Nephron (organoid): ENCODE measurements at regions not wholly inside any gene's neighbourhood (a gene's known extent, or its start where the extent isn't known, plus 50 kb on each side); places are given as distances from the start of the nearest gene placed in this dataset.

Experiments
- H3K27ac Mint-ChIP-seq, 3 experiments: 2 replicates each; pipeline ENCODE4 v1.8.0; 2020; ENCODE audit warnings: mixed read lengths in 3 of 3, mild to moderate bottlenecking in 2 of 3, moderate library complexity in 1 of 3
- H3K27me3 Mint-ChIP-seq: 2 replicates; pipeline ENCODE4 v1.8.0; 2021; ENCODE audit warnings: low read depth, mild to moderate bottlenecking, moderate library complexity, mixed read lengths
- H3K36me3 Mint-ChIP-seq: 2 replicates; pipeline ENCODE4 v1.8.0; 2020; ENCODE audit warnings: low read depth, mixed read lengths
- H3K4me1 Mint-ChIP-seq: 2 replicates; pipeline ENCODE4 v1.8.0; 2020; ENCODE audit warnings: mixed read lengths
- H3K4me3 Mint-ChIP-seq, 3 experiments: 2 replicates each; pipeline ENCODE4 v1.8.0; 2020; ENCODE audit warnings: mild to moderate bottlenecking in 3 of 3, mixed read lengths in 3 of 3, moderate library complexity in 2 of 3
- H3K9me3 Mint-ChIP-seq: 2 replicates; pipeline ENCODE4 v1.8.0; 2020; ENCODE audit warnings: mixed read lengths
- CTCF ChIP-seq, 3 experiments: fragments of 200-600 bp; sonication (generic); IDR thresholded peaks; one replicate each; pipeline ENCODE4 v1.5.0; 2021; ENCODE audit warnings: antibody characterized with exemption in 3 of 3; ENCODE audit not compliant: unreplicated experiment in 3 of 3

- peak overlapping the region; percentile 28 to 52 (median 35) for H3K27ac Mint-ChIP-seq
- H3K9me3 Mint-ChIP-seq = peaks cover 8% of the 10 kb centered on the region
- no peak overlapping the region for H3K4me3 Mint-ChIP-seq
- no peaks in the 10 kb centered on the region for H3K36me3 Mint-ChIP-seq
- H3K27me3 Mint-ChIP-seq = peaks cover 25% of the 10 kb centered on the region
- no peak for TF ChIP-seq CTCF (IDR thresholded peaks at IDR 0.05; ENCODE audit: unreplicated experiment in 3 of 3)
- H3K4me1 Mint-ChIP-seq = peaks cover 14% of the 10 kb centered on the region
Measured at GRCh38 chr17:55668312-55668920, 54.2 kb downstream of the TMEM100 start.

GRCh38 chr17:55666806-55667205 lies 55.9 kb downstream of the TMEM100 start:
- H3K9me3 Mint-ChIP-seq = peaks cover 2% of the 10 kb centered on the region
- peaks cover 23% of the 10 kb centered on the region for H3K4me1 Mint-ChIP-seq
- TF ChIP-seq CTCF (IDR thresholded peaks at IDR 0.05; ENCODE audit: unreplicated experiment in 3 of 3) = no peak
- H3K27me3 Mint-ChIP-seq = peaks cover 25% of the 10 kb centered on the region
- no peaks in the 10 kb centered on the region for H3K36me3 Mint-ChIP-seq
- H3K4me3 Mint-ChIP-seq = no peak overlapping the region
- H3K27ac Mint-ChIP-seq = no peak overlapping the region

GRCh38 chr17:55664287-55664686 lies 58.4 kb downstream of the TMEM100 start:
- Mint-ChIP-seq H3K4me1 (peaks cover 43% of the 10 kb centered on the region), H3K27ac (no peak overlapping the region), H3K36me3 (no peaks in the 10 kb centered on the region), H3K4me3 (no peak overlapping the region), H3K9me3 (no peaks in the 10 kb centered on the region), H3K27me3 (peaks cover 19% of the 10 kb centered on the region)
- TF ChIP-seq CTCF (IDR thresholded peaks at IDR 0.05; ENCODE audit: unreplicated experiment in 3 of 3) = no peak

- H3K36me3 Mint-ChIP-seq = no peaks in the 10 kb centered on the region
- H3K4me1 Mint-ChIP-seq = peaks cover 38% of the 10 kb centered on the region
- TF ChIP-seq CTCF (IDR thresholded peaks at IDR 0.05; ENCODE audit: unreplicated experiment in 3 of 3) = no peak
- no peaks in the 10 kb centered on the region for H3K9me3 Mint-ChIP-seq
- no peak overlapping the region for H3K27ac Mint-ChIP-seq
- no peak overlapping the region for H3K4me3 Mint-ChIP-seq
- H3K27me3 Mint-ChIP-seq = peaks cover 17% of the 10 kb centered on the region
Measured at GRCh38 chr17:55663400-55663799, 59.3 kb downstream of the TMEM100 start.

- H3K27me3 Mint-ChIP-seq = peaks cover 8% of the 10 kb centered on the region
- H3K4me1 Mint-ChIP-seq = peaks cover 29% of the 10 kb centered on the region
- no peak overlapping the region for H3K27ac Mint-ChIP-seq
- no peak for TF ChIP-seq CTCF (IDR thresholded peaks at IDR 0.05; ENCODE audit: unreplicated experiment in 3 of 3)
- H3K4me3 Mint-ChIP-seq = no peak overlapping the region
- H3K36me3 Mint-ChIP-seq = no peaks in the 10 kb centered on the region
- H3K9me3 Mint-ChIP-seq = no peaks in the 10 kb centered on the region
Measured at GRCh38 chr17:55661963-55662834, 60.5 kb downstream of the TMEM100 start.
